ENCODE measurements at regions not wholly inside any gene's neighbourhood (a gene's known extent, or its start where the extent isn't known, plus 50 kb on each side); places are given as distances from the start of the nearest gene placed in this dataset.
A peak's percentile ranks its signal among the peaks of the same experiment; 100 is the strongest.

DNA sequence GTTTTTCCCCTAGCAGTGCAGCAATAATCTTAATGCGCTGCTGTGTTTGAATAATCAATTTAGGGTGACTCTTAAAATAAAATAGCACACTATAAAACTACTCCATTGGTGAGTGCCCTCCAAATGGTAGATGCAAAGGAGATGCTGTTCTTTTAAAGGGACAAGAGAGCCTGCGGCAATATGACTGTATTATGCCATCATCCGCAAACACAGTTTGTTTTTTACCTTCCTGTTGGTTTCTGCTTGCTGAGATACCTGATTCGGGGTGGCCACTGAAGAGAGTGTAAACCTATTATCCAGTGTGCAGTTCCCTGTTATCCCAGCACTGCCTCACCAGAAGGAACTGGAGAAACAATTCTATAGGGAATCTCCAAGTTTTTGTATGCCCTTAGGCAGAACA lies 523.1 kb upstream of the TGFBR2 start:
- no peak overlapping the region for H2AFZ ChIP-seq (replicated peaks)
- TF ChIP-seq EZH2 (IDR thresholded peaks at IDR 0.05): no peak
- TF ChIP-seq EZH2phosphoT487 (IDR thresholded peaks at IDR 0.05): no peak
- TF ChIP-seq, protein P1, sequence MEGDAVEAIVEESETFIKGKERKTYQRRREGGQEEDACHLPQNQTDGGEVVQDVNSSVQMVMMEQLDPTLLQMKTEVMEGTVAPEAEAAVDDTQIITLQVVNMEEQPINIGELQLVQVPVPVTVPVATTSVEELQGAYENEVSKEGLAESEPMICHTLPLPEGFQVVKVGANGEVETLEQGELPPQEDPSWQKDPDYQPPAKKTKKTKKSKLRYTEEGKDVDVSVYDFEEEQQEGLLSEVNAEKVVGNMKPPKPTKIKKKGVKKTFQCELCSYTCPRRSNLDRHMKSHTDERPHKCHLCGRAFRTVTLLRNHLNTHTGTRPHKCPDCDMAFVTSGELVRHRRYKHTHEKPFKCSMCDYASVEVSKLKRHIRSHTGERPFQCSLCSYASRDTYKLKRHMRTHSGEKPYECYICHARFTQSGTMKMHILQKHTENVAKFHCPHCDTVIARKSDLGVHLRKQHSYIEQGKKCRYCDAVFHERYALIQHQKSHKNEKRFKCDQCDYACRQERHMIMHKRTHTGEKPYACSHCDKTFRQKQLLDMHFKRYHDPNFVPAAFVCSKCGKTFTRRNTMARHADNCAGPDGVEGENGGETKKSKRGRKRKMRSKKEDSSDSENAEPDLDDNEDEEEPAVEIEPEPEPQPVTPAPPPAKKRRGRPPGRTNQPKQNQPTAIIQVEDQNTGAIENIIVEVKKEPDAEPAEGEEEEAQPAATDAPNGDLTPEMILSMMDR (IDR thresholded peaks at IDR 0.05): no peak
- H3K36me3 ChIP-seq: no peaks in the 10 kb centered on the region
- H3K4me3 Mint-ChIP-seq: no peak overlapping the region
- peaks cover 5% of the 10 kb centered on the region for H3K27me3 Mint-ChIP-seq (ENCODE audit: insufficient read depth, low read depth)
- H3K9ac ChIP-seq: no peak overlapping the region
- H3F3A ChIP-seq (ENCODE audit: low read depth): peaks cover 8% of the 10 kb centered on the region
- peaks cover 29% of the 10 kb centered on the region for H3K4me1 Mint-ChIP-seq
- peaks cover 81% of the 10 kb centered on the region for H3K27me3 ChIP-seq
- peak overlapping the region; percentile 1 for H3K4me2 ChIP-seq
- H4K20me1 ChIP-seq (ENCODE audit: low read depth): peaks cover 4% of the 10 kb centered on the region
- H3K79me2 ChIP-seq (ENCODE audit: low read depth): no peaks in the 10 kb centered on the region
- H3K27ac Mint-ChIP-seq: no peak overlapping the region
- peaks cover 2% of the 10 kb centered on the region for H3K36me3 Mint-ChIP-seq
- peaks cover 16% of the 10 kb centered on the region for H3K4me1 ChIP-seq
- DNase-seq (ENCODE audit: low spot score): no peak
- peaks cover 4% of the 10 kb centered on the region for H3K9me3 Mint-ChIP-seq
- H3K9me3 ChIP-seq (ENCODE audit: low read depth): no peaks in the 10 kb centered on the region
- no peak overlapping the region for H3K4me3 ChIP-seq
- no peak overlapping the region for H3K27ac ChIP-seq

DNA sequence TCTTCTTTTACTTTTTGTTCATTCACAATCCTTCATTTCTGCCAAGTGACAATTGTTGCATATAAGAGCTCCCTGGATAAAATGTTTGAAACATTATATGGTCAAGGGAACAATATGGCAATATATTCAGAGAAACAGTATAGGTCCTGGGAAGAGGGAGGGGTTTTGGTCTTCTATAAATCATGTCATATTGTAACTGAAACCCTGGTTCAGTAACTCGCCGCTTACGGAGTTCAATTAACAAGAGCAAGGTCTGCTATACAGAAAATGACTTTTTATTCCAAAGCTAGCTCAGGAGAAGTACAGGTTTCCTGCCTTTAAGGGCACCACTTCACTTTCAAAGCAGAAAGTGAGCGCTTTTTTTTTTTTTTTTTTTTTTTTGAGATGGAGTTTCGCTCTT lies 522.1 kb upstream of the TGFBR2 start:
- DNase-seq (ENCODE audit: low spot score): no peak
- peaks cover 5% of the 10 kb centered on the region for H3K27me3 Mint-ChIP-seq (ENCODE audit: insufficient read depth, low read depth)
- Histone ChIP-seq H3K36me3 (no peaks in the 10 kb centered on the region), H3F3A (ENCODE audit: low read depth) (peaks cover 8% of the 10 kb centered on the region), H4K20me1 (ENCODE audit: low read depth) (peaks cover 4% of the 10 kb centered on the region), H3K9ac (no peak overlapping the region), H3K79me2 (ENCODE audit: low read depth) (no peaks in the 10 kb centered on the region), H3K9me3 (ENCODE audit: low read depth) (no peaks in the 10 kb centered on the region), H2AFZ (replicated peaks) (no peak overlapping the region), H3K4me1 (peaks cover 16% of the 10 kb centered on the region), H3K4me3 (no peak overlapping the region), H3K4me2 (no peak overlapping the region), H3K27me3 (peaks cover 90% of the 10 kb centered on the region), H3K27ac (no peak overlapping the region)
- H3K9me3 Mint-ChIP-seq: peaks cover 4% of the 10 kb centered on the region
- TF ChIP-seq EZH2phosphoT487 (IDR thresholded peaks at IDR 0.05) (no peak), EZH2 (IDR thresholded peaks at IDR 0.05) (no peak)
- TF ChIP-seq, protein P1 (IDR thresholded peaks at IDR 0.05): no peak
- H3K27ac Mint-ChIP-seq: no peak overlapping the region
- no peak overlapping the region for H3K4me3 Mint-ChIP-seq
- H3K4me1 Mint-ChIP-seq: peaks cover 29% of the 10 kb centered on the region
- H3K36me3 Mint-ChIP-seq: peaks cover 2% of the 10 kb centered on the region

DNA sequence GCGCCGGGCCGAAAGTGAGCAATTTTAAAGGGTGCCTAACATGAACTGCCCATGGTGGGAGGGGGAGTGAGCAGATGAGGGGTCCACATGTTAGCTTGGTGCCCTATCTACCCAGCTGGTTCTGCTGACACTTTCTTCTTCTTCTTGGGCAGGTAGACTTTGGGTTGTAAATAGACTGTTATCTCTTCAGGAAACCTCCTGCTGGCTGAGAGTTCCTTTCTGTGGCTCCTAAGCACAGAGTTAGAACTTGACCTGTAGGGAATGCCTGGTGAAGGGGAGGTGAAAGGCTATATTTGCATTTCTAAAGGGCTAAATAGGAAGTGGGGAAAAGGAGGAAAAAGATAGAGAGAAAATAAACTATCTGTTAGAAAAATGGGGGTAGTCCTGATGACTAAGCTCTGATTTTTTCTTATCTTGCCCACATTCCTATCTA lies 521.4 kb upstream of the TGFBR2 start:
- Histone ChIP-seq H3K27me3 (peaks cover 88% of the 10 kb centered on the region), H3K4me3 (no peak overlapping the region), H3F3A (ENCODE audit: low read depth) (peaks cover 8% of the 10 kb centered on the region), H2AFZ (replicated peaks) (no peak overlapping the region), H3K4me1 (peaks cover 16% of the 10 kb centered on the region), H3K9ac (no peak overlapping the region), H3K4me2 (peak overlapping the region; percentile 3), H3K36me3 (no peaks in the 10 kb centered on the region), H3K9me3 (ENCODE audit: low read depth) (no peaks in the 10 kb centered on the region), H3K27ac (no peak overlapping the region), H4K20me1 (ENCODE audit: low read depth) (peaks cover 4% of the 10 kb centered on the region), H3K79me2 (ENCODE audit: low read depth) (no peaks in the 10 kb centered on the region)
- peaks cover 4% of the 10 kb centered on the region for H3K9me3 Mint-ChIP-seq
- no peak for TF ChIP-seq EZH2phosphoT487 (IDR thresholded peaks at IDR 0.05)
- TF ChIP-seq, protein P1 (IDR thresholded peaks at IDR 0.05): no peak
- TF ChIP-seq EZH2 (IDR thresholded peaks at IDR 0.05): no peak
- peak; percentile 9 for DNase-seq (ENCODE audit: low spot score)
- H3K4me1 Mint-ChIP-seq: peaks cover 29% of the 10 kb centered on the region
- H3K27me3 Mint-ChIP-seq (ENCODE audit: insufficient read depth, low read depth): peaks cover 5% of the 10 kb centered on the region
- H3K36me3 Mint-ChIP-seq: peaks cover 2% of the 10 kb centered on the region
- no peak overlapping the region for H3K27ac Mint-ChIP-seq
- H3K4me3 Mint-ChIP-seq: no peak overlapping the region

All from neural progenitor cell (in vitro differentiated cells).